Choroid plexus epithelial cell (primary cell): ENCODE measurements at regions not wholly inside any gene's neighbourhood (a gene's known extent, or its start where the extent isn't known, plus 50 kb on each side); places are given as distances from the start of the nearest gene placed in this dataset.

Experiments used
- DNase-seq: peaks from one replicate; pipeline ENCODE4 v3.0.0-alpha.2; 2010; ENCODE audit warnings: low read depth
- H3K4me3 ChIP-seq: 2 replicates; pipeline ENCODE4 v1.5.1; 2011; ENCODE audit warnings: low read depth, mild to moderate bottlenecking, control low read depth, low read length, moderate library complexity
- CTCF ChIP-seq: conservative IDR thresholded peaks from 2 replicates; pipeline ENCODE4 v1.5.1; 2011; ENCODE audit warnings: low read depth, mild to moderate bottlenecking, control low read depth, inconsistent platforms, low read length, moderate library complexity

DNA sequence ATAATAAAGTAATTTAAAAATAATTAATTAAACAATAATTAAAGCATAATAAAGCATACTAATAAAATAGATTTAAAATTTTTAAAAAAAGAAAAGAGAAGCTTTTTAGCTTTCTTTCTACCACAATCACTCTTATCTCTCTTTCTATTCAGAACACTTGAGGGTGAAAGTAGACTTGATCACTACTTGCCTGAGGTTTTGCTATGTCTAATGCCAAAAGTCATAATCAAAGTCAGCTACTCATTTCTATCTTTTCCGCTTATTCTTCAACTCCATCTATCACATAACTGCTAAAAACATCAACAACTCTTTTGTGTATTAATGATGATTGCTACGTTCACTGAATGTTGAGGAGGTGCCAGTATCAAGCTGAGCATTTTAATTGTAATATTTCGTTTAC is 202.0 kb upstream of the KRR1 start:
- no peak for DNase-seq
- no peak for TF ChIP-seq CTCF

DNA sequence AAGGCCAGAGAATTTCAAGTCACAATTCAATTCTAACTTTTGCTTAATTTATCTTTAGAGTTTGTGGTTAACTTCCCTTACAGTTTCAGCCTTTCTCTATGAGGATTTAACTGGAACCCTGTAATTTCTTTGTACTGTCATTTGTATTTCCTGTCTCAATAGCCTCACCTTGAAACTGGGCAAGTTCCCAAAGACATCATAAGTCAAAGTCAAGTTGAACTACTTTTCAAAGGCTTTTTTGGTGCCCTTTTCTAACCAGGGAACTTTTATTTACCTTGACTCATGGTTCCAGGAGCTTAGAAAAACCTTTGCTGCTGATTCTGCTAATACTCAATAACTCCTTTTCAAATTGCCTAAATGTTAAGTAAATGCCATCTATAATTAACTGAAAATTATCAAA is 200.8 kb upstream of the KRR1 start:
- no peak overlapping the region for H3K4me3 ChIP-seq
- no peak for DNase-seq
- no peak for TF ChIP-seq CTCF

More for the DNA sequence above, 202.0 kb upstream of the KRR1 start:
- H3K4me3 ChIP-seq: no peak overlapping the region

GRCh38 chr12:75711271-75711670 is 199.9 kb upstream of the KRR1 start:
- no peak for TF ChIP-seq CTCF
- no peak overlapping the region for H3K4me3 ChIP-seq
- DNase-seq: no peak

- no peak overlapping the region for H3K4me3 ChIP-seq
- DNase-seq: no peak
Observed at GRCh38 chr12:75710361-75711069, 199.1 kb upstream of the KRR1 start.

DNA sequence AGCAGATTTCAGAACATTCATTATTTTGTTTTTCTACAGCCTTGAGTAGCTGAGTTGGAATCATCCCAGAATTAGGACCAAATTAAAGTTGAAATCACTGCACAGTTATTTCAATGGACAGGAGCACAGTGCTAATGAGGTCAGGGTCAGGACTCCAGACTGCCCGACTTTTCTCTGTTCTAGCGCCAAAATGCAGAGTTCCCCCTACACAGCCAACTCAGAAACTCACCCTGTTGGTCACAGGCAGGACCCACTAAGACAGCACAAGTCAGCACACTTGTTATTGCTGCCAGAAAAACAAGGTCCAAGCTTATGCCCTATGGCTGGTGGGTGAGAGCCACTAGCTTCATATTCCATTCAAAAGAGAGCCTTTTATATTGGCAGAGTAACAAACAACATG is 198.1 kb upstream of the KRR1 start:
- no peak overlapping the region for H3K4me3 ChIP-seq
- no peak for TF ChIP-seq CTCF
- no peak for DNase-seq

More at GRCh38 chr12:75710361-75711069, 199.1 kb upstream of the KRR1 start:
- no peak for TF ChIP-seq CTCF

DNA sequence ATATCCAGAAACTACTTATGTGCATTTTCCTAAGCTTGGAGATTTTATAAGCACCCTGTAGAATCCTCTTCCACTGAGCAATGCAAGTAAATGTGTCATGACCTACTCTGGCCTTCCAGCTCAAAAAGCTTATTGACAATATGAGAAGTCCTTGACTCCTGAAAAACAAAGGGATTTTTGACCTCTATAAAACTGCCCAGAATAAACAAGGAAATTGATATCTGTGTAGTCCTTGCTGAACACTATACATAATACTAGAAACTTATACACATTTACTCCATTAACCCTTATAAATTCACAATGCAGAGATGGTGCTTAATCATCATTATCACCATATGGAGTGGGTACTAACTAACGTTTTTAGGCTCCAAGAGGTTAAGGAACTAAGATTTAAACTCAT is 197.4 kb upstream of the KRR1 start:
- no peak for TF ChIP-seq CTCF
- H3K4me3 ChIP-seq: no peak overlapping the region
- no peak for DNase-seq

- H3K4me3 ChIP-seq: no peak overlapping the region
- TF ChIP-seq CTCF: no peak
- DNase-seq: no peak
Observed at GRCh38 chr12:75707983-75708382, 196.6 kb upstream of the KRR1 start.
